ENCODE measurements at regions not wholly inside any gene's neighbourhood (a gene's known extent, or its start where the extent isn't known, plus 50 kb on each side); places are given as distances from the start of the nearest gene placed in this dataset.

GRCh38 chrX:7789200-7789599, 53.8 kb upstream of the VCX start:
- no peak for DNase-seq (ENCODE audit: insufficient read length, low spot score)
- FAIRE-seq: no peak
- TF ChIP-seq POLR2A (IDR thresholded peaks at IDR 0.05; ENCODE audit: low read depth, low read length) (no peak), SPI1 (IDR thresholded peaks at IDR 0.05; ENCODE audit: low read depth, low read length) (no peak)

GRCh38 chrX:7788334-7788733, 54.6 kb upstream of the VCX start:
- no peak for TF ChIP-seq SPI1 (IDR thresholded peaks at IDR 0.05; ENCODE audit: low read depth, low read length)
- TF ChIP-seq TAF1 (IDR thresholded peaks at IDR 0.05; ENCODE audit: low read depth, low read length): no peak
- no peak for TF ChIP-seq POLR2AphosphoS5 (IDR thresholded peaks at IDR 0.05; ENCODE audit: low read depth, low read length)
- TF ChIP-seq POLR2A (IDR thresholded peaks at IDR 0.05; ENCODE audit: low read depth, low read length): no peak
- TF ChIP-seq PAX5 (IDR thresholded peaks at IDR 0.05; ENCODE audit: insufficient read depth, low read length, severe bottlenecking): no peak
- no peak for TF ChIP-seq POU2F2 (IDR thresholded peaks at IDR 0.05; ENCODE audit: low read depth, low read length)
- no peak for DNase-seq (ENCODE audit: insufficient read length, low spot score)
- no peak for FAIRE-seq

DNA sequence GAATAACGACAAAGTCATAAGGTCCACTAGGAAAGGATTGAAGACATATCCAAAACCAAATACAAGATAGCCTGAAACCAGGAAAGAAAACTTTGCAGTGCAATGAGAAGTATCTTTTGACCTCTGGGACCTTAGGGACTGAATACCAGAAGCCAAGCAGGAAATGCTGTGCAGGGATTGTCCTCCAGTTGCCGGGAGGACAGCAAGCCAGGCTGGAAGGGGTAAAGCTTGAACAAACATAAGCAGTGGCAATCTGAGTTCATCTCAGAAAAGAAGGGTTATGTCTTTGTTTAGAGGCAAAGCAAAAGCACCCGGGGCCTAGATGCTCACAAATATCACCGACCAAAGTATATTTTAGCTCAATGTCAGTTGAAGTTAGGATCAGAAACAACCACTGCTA, 55.3 kb upstream of the VCX start:
- TF ChIP-seq POLR2A (IDR thresholded peaks at IDR 0.05; ENCODE audit: low read depth, low read length) (no peak), SPI1 (IDR thresholded peaks at IDR 0.05; ENCODE audit: low read depth, low read length) (no peak), TAF1 (IDR thresholded peaks at IDR 0.05; ENCODE audit: low read depth, low read length) (no peak), POU2F2 (IDR thresholded peaks at IDR 0.05; ENCODE audit: low read depth, low read length) (no peak), POLR2AphosphoS5 (IDR thresholded peaks at IDR 0.05; ENCODE audit: low read depth, low read length) (no peak), PAX5 (IDR thresholded peaks at IDR 0.05; ENCODE audit: insufficient read depth, low read length, severe bottlenecking) (no peak)
- FAIRE-seq: no peak
- DNase-seq (ENCODE audit: insufficient read length, low spot score): no peak

GRCh38 chrX:7784580-7784979, 58.4 kb upstream of the VCX start:
- no peak for FAIRE-seq
- TF ChIP-seq POLR2A (IDR thresholded peaks at IDR 0.05; ENCODE audit: low read depth, low read length): no peak
- no peak for TF ChIP-seq SPI1 (IDR thresholded peaks at IDR 0.05; ENCODE audit: low read depth, low read length)
- no peak for DNase-seq (ENCODE audit: insufficient read length, low spot score)

- DNase-seq (ENCODE audit: insufficient read length, low spot score) (no peak), FAIRE-seq (no peak)
- no peak for TF ChIP-seq SPI1 (IDR thresholded peaks at IDR 0.05; ENCODE audit: low read depth, low read length)
- no peak for TF ChIP-seq POLR2A (IDR thresholded peaks at IDR 0.05; ENCODE audit: low read depth, low read length)
- no peak for TF ChIP-seq TAF1 (IDR thresholded peaks at IDR 0.05; ENCODE audit: low read depth, low read length)
- TF ChIP-seq POLR2AphosphoS5 (IDR thresholded peaks at IDR 0.05; ENCODE audit: low read depth, low read length): no peak
- no peak for TF ChIP-seq POU2F2 (IDR thresholded peaks at IDR 0.05; ENCODE audit: low read depth, low read length)
- TF ChIP-seq PAX5 (IDR thresholded peaks at IDR 0.05; ENCODE audit: insufficient read depth, low read length, severe bottlenecking): no peak
Observed at GRCh38 chrX:7779644-7780043, 63.3 kb upstream of the VCX start.

- no peak for FAIRE-seq
- TF ChIP-seq POLR2AphosphoS5 (IDR thresholded peaks at IDR 0.05; ENCODE audit: low read depth, low read length) (no peak), POU2F2 (IDR thresholded peaks at IDR 0.05; ENCODE audit: low read depth, low read length) (no peak), SPI1 (IDR thresholded peaks at IDR 0.05; ENCODE audit: low read depth, low read length) (no peak), POLR2A (IDR thresholded peaks at IDR 0.05; ENCODE audit: low read depth, low read length) (no peak), PAX5 (IDR thresholded peaks at IDR 0.05; ENCODE audit: insufficient read depth, low read length, severe bottlenecking) (no peak), TAF1 (IDR thresholded peaks at IDR 0.05; ENCODE audit: low read depth, low read length) (no peak)
- no peak for DNase-seq (ENCODE audit: insufficient read length, low spot score)
Observed at GRCh38 chrX:7775987-7776386, 67.0 kb upstream of the VCX start.

DNA sequence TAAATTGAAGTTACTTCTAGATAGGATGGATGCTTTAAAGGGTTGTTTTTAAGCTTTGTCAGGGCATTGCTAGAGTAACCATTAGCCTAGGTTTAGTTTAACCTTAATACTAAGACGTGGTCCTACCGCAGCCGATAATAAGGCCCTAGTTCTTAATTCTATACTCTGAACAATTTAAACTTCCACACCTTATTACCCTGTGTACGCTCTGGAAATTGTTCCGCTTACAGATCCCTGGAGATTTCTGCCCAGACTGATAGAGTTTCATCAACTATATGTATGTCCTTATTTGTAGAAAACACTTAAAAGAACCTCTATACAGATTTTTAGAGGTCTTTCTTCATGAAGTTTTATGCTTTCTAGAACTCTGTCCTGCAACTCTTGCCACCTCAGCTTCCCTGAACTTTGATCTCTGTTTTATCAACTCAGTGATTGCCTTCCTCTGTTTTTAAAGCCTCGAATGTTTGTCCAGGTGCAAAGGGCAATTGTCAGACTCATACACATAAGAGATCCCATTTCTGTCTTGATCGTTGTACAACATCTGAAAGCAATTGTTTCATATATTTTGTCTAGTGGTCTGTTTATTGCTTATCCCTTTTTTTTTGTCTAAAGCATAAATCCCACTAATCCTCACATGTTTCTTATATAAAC, 71.1 kb upstream of the VCX start:
- TF ChIP-seq POLR2AphosphoS5 (IDR thresholded peaks at IDR 0.05; ENCODE audit: low read depth, low read length): no peak
- no peak for DNase-seq (ENCODE audit: insufficient read length, low spot score)
- FAIRE-seq: no peak

GRCh38 chrX:7759830-7760229, 83.1 kb upstream of the VCX start:
- FAIRE-seq (no peak), DNase-seq (ENCODE audit: insufficient read length, low spot score) (no peak)
- TF ChIP-seq SPI1 (IDR thresholded peaks at IDR 0.05; ENCODE audit: low read depth, low read length): no peak
- TF ChIP-seq POU2F2 (IDR thresholded peaks at IDR 0.05; ENCODE audit: low read depth, low read length): no peak
- no peak for TF ChIP-seq PAX5 (IDR thresholded peaks at IDR 0.05; ENCODE audit: insufficient read depth, low read length, severe bottlenecking)
- TF ChIP-seq POLR2A (IDR thresholded peaks at IDR 0.05; ENCODE audit: low read depth, low read length): no peak
- TF ChIP-seq POLR2AphosphoS5 (IDR thresholded peaks at IDR 0.05; ENCODE audit: low read depth, low read length): no peak
- TF ChIP-seq TAF1 (IDR thresholded peaks at IDR 0.05; ENCODE audit: low read depth, low read length): no peak

DNA sequence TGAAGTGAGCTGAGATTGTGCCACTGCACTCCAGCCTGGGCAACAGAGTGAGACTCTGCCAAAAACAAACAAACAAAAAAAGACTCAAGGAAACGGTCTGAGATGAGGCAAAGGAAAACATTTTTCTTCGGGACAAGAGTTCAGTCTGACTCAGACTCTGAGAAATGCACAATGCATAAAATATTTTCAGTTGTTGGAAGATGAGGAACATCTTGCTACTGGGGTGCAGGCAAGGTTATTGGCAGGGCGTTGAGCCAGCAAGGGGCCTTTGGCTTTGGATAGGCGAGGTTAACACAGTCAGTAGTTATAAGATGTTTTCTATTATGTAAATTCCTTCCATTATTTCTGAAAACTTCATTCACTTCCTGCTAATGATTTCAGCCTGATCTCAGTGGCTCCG, 96.1 kb upstream of the VCX start:
- TF ChIP-seq POLR2AphosphoS5 (IDR thresholded peaks at IDR 0.05; ENCODE audit: low read depth, low read length): no peak
- FAIRE-seq: no peak
- no peak for DNase-seq (ENCODE audit: insufficient read length, low spot score)

- FAIRE-seq (no peak), DNase-seq (ENCODE audit: insufficient read length, low spot score) (no peak)
- TF ChIP-seq POLR2AphosphoS5 (IDR thresholded peaks at IDR 0.05; ENCODE audit: low read depth, low read length) (no peak), POU2F2 (IDR thresholded peaks at IDR 0.05; ENCODE audit: low read depth, low read length) (no peak), SPI1 (IDR thresholded peaks at IDR 0.05; ENCODE audit: low read depth, low read length) (no peak), TAF1 (IDR thresholded peaks at IDR 0.05; ENCODE audit: low read depth, low read length) (no peak), POLR2A (IDR thresholded peaks at IDR 0.05; ENCODE audit: low read depth, low read length) (no peak), PAX5 (IDR thresholded peaks at IDR 0.05; ENCODE audit: insufficient read depth, low read length, severe bottlenecking) (no peak)
Observed at GRCh38 chrX:7730071-7730470, 112.9 kb upstream of the VCX start.

- no peak for DNase-seq (ENCODE audit: insufficient read length, low spot score)
- FAIRE-seq: no peak
- TF ChIP-seq POU2F2 (IDR thresholded peaks at IDR 0.05; ENCODE audit: low read depth, low read length) (no peak), PAX5 (IDR thresholded peaks at IDR 0.05; ENCODE audit: insufficient read depth, low read length, severe bottlenecking) (no peak), POLR2A (IDR thresholded peaks at IDR 0.05; ENCODE audit: low read depth, low read length) (no peak), SPI1 (IDR thresholded peaks at IDR 0.05; ENCODE audit: low read depth, low read length) (no peak), POLR2AphosphoS5 (IDR thresholded peaks at IDR 0.05; ENCODE audit: low read depth, low read length) (no peak), TAF1 (IDR thresholded peaks at IDR 0.05; ENCODE audit: low read depth, low read length) (no peak)
Observed at GRCh38 chrX:7720519-7720918, 122.5 kb upstream of the VCX start.

Data from GM12891 (cell line).